Left colon (tissue), 2 donors: ENCODE measurements at regions not wholly inside any gene's neighbourhood (a gene's known extent, or its start where the extent isn't known, plus 50 kb on each side); places are given as distances from the start of the nearest gene placed in this dataset.
"Not testable (repeated sequence)": the region's sequence is repeated elsewhere in the genome, so short reads cannot be mapped to it uniquely, and the experiment has no call there.

Experiments
- ATAC-seq: fragments of 200-7000 bp; cut with Tn5 transposase; one replicate; pipeline ENCODE4 v1.9.1; 2020; ENCODE audit warnings: mild to moderate bottlenecking, moderate library complexity
- DNase-seq, 2 donors: peaks; one replicate each; pipeline ENCODE4 v3.0.0-alpha.2; 2020
- intact Hi-C, 2 donors: fragments of 100-400 bp; cut with DNase I in 1 of 2; cut with micrococcal nuclease in 1 of 2; formaldehyde crosslinking; loops; one replicate each; pipeline versions ENCODE4 v1.11.2 to v1.14.0; 2022; cut with DNase I, micrococcal nuclease
- donor health status: DM: no; HTN: no; CAD: no.
- donor health status: DM: yes; HTN: yes; CAD: no.

DNA sequence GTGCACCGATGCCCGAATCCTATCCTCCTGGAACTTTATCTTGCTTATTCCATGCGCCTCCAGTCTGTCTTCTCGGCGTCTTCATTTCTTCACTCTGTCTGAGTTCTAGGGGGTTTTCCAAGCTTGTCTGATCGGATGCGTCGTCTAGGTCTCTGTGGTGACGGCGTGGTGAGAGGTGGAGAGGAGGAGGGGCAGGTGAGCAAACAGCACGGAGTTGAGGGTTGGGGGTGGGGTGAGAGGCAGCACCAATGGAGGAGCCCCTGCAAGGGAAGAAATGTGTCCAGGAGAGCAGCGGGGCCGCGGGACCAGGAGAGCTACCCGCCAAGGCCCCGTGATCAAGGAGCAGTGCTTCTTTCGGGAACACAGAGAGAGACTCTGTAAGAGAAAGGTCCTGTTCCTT, 131.3 kb upstream of the TWIST2 start:
- no peak for ATAC-seq
- intact Hi-C loops = no loop called here
- DNase-seq = no peak

- ATAC-seq (no peak), DNase-seq (no peak)
- intact Hi-C loops = no loop called here
Observed at GRCh38 chr2:238717084-238717483, 130.8 kb upstream of the TWIST2 start.

DNA sequence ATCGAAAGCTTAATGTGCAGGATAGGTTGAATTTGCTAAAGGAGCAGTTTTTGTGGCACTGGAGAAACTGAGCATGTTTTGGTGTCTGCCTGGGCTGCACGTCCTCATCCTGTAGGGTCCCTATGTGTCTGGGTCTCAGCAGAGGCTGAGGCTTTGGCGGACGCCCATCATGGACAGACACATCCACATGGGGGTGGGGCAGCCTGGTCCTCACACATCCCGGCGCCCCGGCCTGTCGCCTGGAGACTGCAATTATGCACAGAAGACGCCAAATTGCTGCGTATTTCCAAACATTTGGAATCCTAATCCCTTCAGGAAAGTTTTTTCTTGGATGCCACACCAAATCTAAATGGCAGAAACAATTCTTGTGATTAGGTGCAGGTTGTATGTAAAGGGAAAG, 128.2 kb upstream of the TWIST2 start:
- DNase-seq = no peak
- ATAC-seq = no peak
- intact Hi-C loops = no loop called here

- intact Hi-C loops = no loop called here
- DNase-seq = peak in 1 of 2 donors; percentile 56
- ATAC-seq = peak; percentile 54
Observed at GRCh38 chr2:238720232-238720672, 127.6 kb upstream of the TWIST2 start.

- DNase-seq = no peak
- intact Hi-C loops = no loop called here
- no peak for ATAC-seq
Observed at GRCh38 chr2:238722181-238722580, 125.7 kb upstream of the TWIST2 start.

DNA sequence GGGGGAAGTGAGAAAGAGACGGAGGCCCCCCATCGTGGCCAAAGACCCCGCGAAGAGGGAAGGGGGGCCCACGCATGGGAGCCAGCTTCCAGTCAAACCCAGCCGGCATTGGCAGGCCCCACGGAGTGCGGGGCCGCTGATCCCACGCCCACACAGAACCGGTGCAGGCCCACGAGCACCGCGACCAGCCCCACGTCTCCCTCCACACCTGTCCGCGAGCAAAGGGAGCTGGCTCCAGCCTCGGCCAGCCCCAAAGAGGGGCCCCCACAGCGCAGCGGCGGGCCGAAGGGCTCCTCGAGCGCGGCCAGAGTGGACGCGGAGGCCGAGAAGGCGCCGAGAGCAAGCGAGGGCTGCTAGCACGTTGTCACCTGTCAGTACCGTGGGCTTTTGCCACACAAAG, 125.0 kb upstream of the TWIST2 start:
- intact Hi-C loops = no loop called here
- DNase-seq = no peak
- ATAC-seq = no peak

DNA sequence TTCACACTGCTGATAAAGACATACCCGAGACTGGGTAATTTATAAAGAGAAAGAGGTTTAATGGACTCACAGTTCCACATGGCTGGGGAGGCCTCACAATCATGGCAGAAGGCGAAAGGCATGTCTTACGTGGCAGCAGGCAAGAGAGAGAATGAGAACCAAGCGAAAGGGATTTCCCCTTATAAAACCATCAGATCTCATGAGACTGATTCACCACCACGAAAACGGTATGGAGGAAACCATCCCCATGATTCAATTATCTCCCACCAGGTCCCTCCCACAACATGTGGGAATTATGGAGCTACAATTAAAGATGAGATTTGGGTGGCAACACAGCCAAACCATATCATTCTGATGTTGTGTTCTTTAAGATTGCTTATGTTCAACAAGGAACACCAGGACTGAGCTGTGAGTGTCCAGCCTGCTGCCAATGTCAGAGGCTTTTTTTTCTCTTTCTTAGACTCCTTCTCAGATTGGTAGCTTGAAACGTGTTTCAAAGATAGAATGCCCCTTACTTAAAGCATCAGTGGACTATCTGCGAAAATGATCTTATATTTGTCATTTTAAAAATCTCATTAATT, 124.1 kb upstream of the TWIST2 start:
- intact Hi-C loops, DNase-seq, ATAC-seq: not testable (repeated sequence)

GRCh38 chr2:238724728-238725127, 123.2 kb upstream of the TWIST2 start:
- ATAC-seq (no peak), DNase-seq (no peak)
- intact Hi-C loops = no loop called here

DNA sequence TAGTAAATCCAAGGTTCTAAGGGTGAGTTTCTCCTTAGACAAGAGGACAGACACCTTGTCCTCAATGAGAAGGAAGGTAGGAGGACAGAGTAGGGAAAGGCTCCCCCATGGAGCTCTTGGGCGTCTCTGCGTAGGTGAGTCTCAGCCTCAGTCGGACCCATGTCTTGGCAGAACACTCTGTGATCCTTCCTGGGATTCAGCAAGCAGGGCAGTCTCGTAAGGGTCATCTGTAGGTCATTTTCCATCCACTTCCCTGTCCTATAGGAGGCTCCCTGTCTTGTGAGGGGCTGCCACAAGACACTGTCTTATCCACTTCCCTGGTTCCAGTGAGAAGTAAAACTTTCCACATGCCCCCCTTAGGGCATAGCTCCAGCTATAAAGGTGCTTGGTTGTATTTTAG, 122.6 kb upstream of the TWIST2 start:
- DNase-seq (no peak), ATAC-seq (no peak)
- intact Hi-C loops = no loop called here

DNA sequence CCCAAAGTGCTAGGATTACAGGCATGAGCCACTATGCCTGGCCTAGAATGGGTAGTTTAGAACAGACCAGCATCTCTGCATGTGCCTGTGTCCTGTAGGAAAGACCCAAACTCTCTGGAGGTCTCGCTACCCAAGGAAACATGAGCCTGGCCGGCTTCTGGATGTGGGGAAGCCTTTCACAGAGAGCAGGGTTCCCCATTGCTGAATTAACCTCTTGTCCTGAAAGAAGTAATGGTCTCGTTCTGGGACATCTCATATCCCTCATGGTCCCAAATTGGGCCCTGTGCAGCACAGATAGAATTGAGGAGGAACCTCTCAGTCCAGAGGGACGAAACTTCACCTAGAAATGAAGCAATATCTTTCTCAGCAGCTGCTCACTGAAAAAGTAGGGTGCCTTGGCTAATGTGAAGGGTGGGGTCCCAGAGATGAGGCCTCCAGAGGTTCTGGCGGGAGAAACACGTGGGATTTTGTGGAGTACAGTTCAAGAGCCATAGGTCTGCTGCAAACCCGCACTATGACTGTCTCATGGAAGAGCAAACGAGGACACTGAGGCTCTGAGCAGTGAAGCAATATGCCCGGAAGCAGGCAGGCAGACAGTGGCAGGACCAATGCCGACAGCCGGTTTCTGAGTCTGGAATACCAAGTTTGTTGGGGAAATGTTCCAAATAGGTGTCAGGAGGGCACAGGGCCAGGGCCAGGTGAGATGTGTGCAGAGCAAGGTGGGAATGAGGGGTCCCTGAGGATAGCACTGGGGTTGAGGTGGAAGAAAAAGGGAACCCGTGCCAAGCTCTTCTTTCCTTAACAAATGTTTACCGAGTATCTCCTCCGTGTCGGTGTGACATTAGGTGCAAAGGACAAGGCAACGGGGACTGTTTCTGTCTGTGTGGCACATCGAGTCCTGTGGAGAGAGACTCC, 121.0 kb upstream of the TWIST2 start:
- ATAC-seq (no peak), DNase-seq (no peak)
- intact Hi-C loops = no loop called here

DNA sequence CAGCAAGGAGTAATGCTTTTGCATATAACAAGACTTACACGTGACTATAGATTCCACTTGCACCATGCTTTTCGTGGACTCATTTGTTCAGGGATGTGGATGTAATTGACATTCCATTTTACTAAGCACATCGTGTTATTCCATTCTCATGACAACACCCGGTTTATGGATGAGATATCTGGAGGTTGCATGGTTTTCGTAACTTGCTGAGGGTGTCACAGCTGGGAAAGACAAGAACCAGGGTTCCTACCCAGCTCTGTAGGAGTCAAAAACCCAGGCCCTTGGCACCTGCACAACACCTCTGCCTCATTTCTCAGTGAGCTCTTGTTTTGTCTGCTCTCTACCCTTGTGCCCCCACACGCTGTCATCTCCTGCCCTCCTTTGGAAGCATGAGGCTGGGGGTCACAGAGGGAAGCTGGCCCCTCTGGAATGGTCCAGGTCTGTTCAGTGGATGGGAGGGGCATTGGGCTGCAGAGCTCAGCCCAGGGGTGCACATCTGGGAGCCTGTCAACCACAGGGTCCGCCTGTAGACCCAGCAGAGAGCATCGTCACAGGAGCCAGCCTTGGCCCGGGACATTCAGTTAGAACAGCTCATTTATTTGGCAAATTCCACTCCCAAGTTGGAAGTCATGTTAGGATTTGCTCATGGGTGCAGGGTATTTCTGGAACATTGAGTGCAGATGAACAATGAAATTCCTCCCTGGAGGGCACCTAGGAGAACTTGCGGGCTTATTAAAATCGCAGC, 120.1 kb upstream of the TWIST2 start:
- DNase-seq (no peak), ATAC-seq (no peak)
- intact Hi-C loops = no loop called here

DNA sequence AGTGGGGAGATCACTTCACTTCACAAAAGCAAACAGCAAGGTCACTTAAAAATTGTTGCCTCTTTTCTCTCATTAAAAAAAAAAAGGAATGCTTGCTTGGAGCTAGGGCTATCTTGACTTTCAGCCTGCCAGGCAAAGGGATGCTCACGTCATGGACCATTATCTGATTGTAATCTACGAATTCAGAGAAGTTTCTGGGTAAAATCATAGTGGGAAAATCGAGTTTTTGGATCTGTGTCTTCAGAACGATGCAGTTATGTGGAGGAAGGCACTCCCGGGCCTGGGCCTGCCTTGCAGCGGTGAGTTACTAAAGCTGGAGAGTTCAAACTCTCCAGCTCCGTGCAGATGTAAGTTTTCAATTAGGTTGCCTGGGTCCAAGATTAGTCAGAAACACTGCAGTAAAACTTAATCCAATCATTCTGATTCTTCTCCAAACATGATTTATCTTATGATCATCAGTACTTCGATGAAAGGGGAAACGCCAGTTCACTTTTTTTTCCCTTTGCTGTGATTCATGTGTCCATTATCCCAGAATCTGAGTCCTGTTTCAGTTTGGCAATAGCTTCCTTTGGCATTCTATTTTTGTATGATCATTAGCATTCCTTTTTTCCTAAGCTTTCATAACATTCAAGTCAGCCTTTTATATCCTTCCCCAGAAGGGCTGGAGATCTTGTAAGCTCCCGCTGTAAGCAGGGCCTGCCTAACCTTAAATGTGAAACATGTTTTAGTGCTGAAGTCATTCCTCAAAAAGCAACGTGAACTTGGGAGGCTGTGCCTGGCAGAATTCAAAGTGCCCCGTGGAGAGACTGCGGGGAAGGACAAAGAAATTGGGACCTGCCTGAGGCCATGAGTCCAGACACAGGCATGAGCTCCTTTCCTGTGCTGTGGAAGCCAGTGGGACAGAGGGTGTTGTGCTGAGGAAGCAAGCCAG, 119.3 kb upstream of the TWIST2 start:
- ATAC-seq (no peak), DNase-seq (no peak)

DNA sequence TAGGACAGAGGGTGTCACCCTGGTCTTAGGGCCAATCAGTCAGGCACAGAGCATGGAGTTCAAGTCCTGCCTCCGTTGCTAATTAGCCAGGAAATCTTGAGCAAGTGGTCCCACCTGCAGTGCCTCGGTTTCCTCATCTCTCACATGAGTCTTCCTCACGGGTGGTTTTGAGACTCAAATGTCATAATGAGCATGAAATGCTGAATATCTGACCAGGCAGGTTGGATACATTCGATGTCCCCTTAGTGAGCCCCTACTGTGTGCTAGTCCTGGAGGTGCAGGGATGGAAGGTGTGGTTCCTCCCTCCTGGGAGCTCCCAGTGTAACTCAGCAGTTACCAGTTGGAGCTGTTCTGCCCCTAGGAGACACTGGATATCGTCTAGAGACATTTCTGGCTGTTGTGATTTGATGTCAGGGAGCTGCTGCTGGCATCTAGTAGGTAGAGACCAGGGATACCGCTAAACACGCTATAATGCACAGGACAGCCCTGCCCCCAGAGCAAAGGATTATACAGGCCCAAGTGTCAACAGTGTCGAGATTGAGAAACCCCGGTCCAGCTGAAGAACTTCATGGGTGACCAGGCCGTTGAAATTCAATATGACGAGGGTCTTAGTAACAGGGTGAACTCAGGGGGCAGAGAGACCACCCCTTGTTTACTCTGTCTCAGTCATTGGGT, 118.5 kb upstream of the TWIST2 start:
- intact Hi-C loops = no loop called here
- ATAC-seq (no peak), DNase-seq (no peak)

More for the DNA sequence above, 119.3 kb upstream of the TWIST2 start:
- intact Hi-C loops = no loop called here

- intact Hi-C loops = no loop called here
- no peak for DNase-seq
- no peak for ATAC-seq
Observed at GRCh38 chr2:238730001-238730669, 117.8 kb upstream of the TWIST2 start.

GRCh38 chr2:238730881-238731280, 117.0 kb upstream of the TWIST2 start:
- no peak for ATAC-seq
- no peak for DNase-seq
- intact Hi-C loops = no loop called here

GRCh38 chr2:238731961-238732360, 115.9 kb upstream of the TWIST2 start:
- intact Hi-C loops = no loop called here
- no peak for DNase-seq
- ATAC-seq = no peak

DNA sequence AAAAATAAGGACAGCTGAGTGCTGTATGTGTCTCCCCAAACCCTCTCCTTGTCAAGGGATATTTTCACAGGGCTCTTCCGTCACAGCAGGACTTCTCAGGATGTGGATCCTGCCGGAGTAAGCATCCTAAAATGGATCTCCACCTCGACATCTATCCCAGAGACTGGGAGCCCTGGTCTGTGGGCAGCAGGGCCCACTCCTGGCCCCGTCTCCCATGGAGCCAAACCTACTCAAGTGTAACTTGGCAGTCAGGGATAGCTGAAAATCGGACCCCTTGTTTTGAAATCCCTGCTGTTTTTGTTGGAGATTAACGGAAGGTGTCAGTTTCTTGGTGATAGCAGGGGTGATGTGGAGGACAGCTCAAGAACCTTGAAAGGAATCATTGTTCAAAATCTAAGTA, 109.0 kb upstream of the TWIST2 start:
- ATAC-seq (no peak), DNase-seq (no peak)
- intact Hi-C loops = no loop called here

- intact Hi-C loops = no loop called here
- no peak for DNase-seq
- ATAC-seq = no peak
Observed at GRCh38 chr2:238739668-238740067, 108.2 kb upstream of the TWIST2 start.
